Tibial nerve (tissue), 3 donors: ENCODE measurements at regions not wholly inside any gene's neighbourhood (a gene's known extent, or its start where the extent isn't known, plus 50 kb on each side); places are given as distances from the start of the nearest gene placed in this dataset.

Experiments used
- CTCF ChIP-seq, 5 experiments: fragments of 200-600 bp in 3 of 5; fragments of 450-650 bp in 2 of 5; sonication (generic) in 3 of 5; IDR thresholded peaks; one replicate each; pipeline ENCODE4 v1.5.1; 2016 to 2019; ENCODE audit warnings: antibody characterized with exemption in 5 of 5, mild to moderate bottlenecking in 3 of 5, moderate library complexity in 2 of 5
- POLR2A ChIP-seq, 2 donors: fragments of 450-650 bp; IDR thresholded peaks; one replicate each; pipeline ENCODE4 v1.6.1; 2017; ENCODE audit warnings: antibody characterized with exemption in 2 of 2, mild to moderate bottlenecking in 2 of 2, moderate library complexity in 2 of 2

GRCh38 chr7:145737617-145738016, 379.0 kb upstream of the CNTNAP2 start:
- no peak for TF ChIP-seq CTCF (IDR thresholded peaks at IDR 0.05)
- no peak for TF ChIP-seq POLR2A (IDR thresholded peaks at IDR 0.05)
